ENCODE measurements at regions not wholly inside any gene's neighbourhood (a gene's known extent, or its start where the extent isn't known, plus 50 kb on each side); places are given as distances from the start of the nearest gene placed in this dataset.
"Not testable (repeated sequence)": the region's sequence is repeated elsewhere in the genome, so short reads cannot be mapped to it uniquely, and the experiment has no call there.

DNA sequence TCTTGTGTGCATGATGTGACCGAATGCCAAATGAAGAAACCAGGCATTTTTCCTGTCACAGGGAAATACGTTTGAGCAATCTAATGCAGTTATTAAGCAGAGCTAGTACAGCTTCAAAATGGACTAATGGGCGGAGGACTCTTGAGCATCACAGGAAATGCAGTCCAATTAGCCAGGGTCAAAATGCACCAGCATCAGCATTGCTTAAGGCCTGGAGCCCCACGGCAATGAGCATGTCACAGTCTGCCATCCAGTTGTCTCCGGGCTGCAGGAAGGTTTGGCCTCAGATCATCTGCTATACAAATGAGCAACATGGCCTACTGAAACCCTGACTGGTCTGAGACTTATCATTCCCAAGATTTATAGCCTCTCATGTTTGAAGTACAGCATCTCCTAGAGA is 652.1 kb upstream of the SLC35B3 start:
- no peak for ATAC-seq
- no peak for DNase-seq
- intact Hi-C loops (cut with DNase I) = no loop called here

DNA sequence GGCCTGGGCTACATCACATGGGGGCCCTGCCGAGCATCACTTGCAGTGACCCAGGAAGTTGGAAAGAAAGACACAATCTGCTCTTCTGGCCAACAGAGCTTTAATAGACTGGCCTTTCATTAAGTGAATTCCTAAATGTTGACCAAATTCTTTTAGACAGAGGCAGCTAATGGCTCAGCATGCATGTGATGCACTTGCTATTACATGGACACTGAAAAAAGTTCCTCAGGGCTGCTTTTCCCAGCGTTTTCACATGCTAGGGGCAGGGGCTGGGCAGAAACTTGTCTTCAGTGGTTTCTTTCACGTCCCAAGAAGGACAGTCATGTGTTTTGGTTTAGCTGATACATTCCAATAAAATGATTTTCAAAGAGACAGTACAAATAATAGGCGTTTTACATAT is 651.0 kb upstream of the SLC35B3 start:
- DNase-seq (no peak), ATAC-seq (no peak)
- intact Hi-C loops (cut with DNase I) = no loop called here

DNA sequence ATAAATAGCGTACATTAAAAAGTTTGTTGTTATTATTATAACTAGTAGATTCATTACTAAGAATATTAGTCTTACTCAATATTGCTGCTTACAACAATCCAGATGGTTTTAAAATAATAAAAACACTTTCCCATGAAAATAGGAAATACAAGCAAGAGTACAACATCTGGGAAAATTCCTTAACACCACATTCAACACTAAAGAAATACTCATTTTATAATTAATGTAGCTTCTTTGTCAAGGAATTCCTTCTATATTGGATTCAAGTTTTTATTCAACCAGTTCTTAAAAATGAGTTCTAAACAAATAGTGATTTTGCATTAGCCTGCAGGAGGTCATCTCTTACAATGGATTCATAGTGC is 650.3 kb upstream of the SLC35B3 start:
- intact Hi-C loops (cut with DNase I) = no loop called here
- ATAC-seq (no peak), DNase-seq (no peak)

DNA sequence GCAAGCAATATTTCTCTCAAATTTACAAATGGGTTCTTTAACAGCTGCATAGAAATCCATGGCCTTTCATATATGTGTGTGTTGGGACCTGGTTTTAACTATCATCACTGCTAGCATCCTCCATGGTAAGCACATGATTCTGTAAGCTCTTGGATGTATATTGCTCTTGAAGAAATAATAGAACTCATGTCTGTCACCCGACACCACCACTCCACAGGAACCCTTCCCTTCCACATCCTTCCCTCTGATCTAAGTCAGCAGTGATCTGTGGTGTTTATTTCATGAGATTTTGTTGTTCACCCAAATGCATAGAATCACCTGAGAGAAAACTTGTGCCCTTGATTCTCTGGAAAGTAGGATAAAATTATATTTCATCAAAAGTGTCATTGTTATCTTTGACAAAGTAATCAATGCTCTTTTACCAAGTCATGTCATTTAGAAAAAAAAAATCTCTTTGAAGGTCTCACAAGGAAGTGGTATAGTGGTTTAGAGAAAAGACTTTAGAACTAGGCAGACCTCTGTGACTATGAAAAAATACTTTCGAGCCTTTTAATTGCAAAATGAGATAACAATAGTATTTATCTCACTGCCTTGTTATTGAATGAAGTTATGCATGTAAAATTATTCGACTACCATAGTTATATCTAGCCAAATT is 649.8 kb upstream of the SLC35B3 start:
- DNase-seq (no peak), ATAC-seq (no peak)
- intact Hi-C loops (cut with DNase I) = no loop called here

DNA sequence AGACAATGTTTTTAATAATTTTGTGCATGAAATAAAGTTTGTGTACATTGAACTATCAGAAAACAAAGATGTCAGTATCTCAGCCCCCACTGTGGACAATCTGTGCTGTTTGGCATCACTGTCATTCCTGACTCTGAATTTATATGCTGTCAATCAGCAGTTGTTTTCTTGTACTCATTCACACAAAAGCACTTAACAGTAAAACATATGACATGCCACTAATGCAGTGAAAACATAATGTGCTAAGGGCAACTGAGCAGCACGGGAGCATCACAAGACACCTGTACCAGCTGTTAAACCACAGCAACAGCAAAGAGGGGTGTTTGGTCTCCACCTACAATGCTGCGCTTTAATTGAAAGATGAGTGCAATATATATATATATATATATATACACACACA is 647.8 kb upstream of the SLC35B3 start:
- ATAC-seq (no peak), DNase-seq (no peak)
- intact Hi-C loops (cut with DNase I) = no loop called here

DNA sequence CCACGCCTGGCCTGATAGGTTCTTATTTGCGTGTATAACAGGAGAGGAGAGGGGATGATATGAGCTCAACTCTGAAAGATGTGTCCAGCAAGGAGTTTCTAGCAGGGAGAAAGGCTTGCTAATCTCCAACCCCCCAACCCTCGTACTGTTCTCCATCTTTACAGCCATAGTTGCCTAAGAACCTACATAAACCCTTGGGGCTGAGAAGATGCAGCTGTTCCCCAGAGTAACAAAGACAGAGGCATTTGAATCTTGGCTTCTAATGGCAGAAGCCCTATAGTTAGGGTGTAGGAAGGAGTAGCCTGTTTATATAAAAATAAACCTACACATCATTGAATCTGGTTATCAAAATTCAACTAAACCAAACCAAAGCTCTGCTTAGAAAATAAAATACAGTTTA is 631.4 kb upstream of the SLC35B3 start:
- no peak for DNase-seq
- intact Hi-C loops (cut with DNase I) = no loop called here
- no peak for ATAC-seq

DNA sequence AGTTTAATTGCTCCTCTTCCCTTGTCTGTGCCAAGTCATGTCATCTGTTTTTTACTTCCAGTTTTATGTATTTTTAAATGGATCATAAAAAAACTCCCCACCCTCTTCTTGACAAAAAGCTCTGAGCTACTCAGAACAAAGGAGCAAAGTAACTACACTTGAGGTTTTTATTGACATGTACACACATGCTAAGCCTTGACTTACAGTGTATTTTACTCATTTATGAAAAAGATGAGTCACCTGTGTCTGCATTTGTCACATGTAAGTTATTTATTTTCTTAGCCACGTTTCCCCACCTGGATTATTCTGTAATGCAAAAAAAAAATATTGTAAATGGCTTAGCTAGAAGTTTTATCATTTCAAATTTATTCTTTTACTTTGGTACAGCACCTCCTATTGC is 628.8 kb upstream of the SLC35B3 start:
- DNase-seq = no peak
- intact Hi-C loops (cut with DNase I) = no loop called here
- ATAC-seq = no peak

DNA sequence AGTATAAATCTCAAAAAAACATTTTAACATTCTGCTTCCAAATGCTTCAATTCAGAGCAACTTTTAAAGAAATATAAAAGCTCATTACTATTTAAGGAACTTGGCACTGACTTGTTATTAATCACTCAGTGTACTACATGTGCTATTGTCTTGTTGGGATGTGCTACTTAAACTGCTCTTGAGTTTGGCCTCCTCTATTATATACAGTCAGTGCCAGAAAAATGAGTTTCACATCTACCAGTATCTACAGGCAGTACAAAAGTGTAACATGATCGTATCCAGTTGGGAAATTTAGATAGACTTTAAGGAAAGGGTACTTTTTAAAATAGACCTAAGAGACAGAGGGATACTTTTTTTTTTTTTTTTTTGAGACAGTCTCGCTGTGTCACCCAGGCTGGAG is 627.3 kb upstream of the SLC35B3 start:
- DNase-seq = no peak
- intact Hi-C loops (cut with DNase I) = no loop called here
- no peak for ATAC-seq

DNA sequence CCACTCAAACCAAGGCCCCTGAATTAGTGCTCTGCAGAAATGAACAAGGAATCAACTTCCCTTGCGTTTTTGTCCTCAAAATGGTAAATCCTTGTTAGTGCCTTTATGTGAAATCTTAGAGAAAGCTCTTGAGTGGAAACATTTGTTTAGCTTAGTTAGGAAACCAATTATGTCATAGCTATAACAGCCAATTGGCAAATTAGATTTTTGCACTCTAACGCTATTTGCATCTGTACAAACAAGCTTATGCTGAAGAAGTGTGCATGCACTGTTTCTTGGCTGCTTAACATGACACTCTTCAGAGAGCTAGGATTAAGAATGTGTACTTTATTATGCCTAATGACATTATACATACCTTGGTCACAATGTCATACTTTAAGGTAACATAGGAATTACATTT is 622.6 kb upstream of the SLC35B3 start:
- no peak for ATAC-seq
- intact Hi-C loops (cut with DNase I) = no loop called here
- DNase-seq = no peak

DNA sequence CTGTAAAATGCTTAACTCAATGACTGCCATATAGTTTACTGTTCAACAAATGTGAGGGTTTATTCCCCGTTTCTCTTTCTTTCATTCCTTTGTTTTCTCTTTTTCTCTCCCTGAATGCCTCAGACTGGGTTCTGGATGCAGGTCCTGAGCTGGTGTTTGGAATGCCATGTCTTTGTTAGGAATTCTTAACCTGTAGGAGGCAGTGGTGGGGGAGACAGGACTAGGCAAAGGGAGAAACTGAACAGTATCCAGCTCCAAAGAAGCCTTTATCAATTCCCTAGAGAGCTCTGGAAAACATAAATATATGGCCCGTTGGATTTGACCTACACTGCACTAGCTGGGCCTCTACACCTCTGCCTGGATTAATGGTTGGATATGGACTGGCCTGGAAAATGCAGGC is 621.2 kb upstream of the SLC35B3 start:
- intact Hi-C loops (cut with DNase I) = no loop called here
- no peak for ATAC-seq

DNA sequence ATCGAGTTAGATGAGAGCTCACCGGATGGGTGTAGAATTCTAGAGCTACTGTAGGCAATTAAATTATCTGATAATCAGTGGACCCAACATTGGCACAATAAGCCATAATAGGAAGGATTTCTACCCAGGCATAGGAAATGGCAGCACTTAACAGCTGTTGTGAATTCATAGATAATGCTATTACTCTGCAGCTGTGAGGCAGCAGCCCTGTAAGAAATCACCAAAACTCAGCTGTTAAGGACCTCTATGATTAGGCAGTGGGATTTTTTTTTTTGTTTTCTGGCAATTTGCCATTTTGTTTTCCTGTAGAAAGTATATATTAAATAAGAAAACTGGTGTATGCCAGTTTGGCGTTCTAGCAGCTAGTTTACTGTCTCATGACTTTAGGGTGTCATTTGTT is 609.1 kb upstream of the SLC35B3 start:
- ATAC-seq (no peak), DNase-seq (no peak)
- intact Hi-C loops (cut with DNase I) = no loop called here

More for the DNA sequence above, 621.2 kb upstream of the SLC35B3 start:
- DNase-seq = no peak

DNA sequence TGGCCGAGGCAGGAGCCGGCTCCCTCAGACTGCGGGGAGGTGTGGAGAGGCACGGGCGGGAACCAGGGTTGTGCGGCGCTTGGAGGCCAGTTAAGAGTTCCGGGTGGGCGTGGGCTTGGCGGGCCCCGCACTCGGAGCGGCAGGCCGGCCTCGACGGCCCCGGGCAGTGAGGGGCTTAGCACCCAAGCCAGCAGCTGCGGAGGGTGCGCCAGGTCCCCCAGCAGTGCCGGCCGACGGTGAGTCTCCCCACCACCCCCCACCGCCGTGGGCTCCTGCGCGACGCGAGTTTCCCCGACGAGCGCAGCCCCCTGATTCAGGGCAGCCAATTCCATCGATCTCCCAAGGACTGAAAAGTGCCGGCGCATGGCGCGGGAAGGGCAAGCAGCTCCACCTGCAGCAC is 605.4 kb upstream of the SLC35B3 start:
- no peak for ATAC-seq
- DNase-seq = no peak
- intact Hi-C loops (cut with DNase I) = no loop called here

DNA sequence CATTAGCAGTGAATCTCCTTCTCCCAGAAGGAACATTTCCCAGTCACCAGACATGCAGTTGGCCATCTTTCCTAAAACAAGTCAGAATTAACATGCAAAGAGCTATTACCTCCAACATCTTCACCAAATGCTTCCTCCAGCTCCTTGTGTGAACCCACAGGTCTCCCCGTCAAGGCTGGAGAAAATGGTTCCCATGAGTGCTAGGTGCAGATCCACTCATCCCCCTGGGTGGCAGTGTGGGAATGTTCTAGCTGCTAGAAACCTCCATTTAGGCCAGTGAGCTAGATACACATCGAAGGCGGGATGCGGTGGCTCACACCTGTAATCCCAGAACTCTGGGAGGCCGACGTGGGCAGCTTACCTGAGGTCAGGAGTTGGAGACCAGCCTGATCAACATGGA is 603.9 kb upstream of the SLC35B3 start:
- ATAC-seq (no peak), DNase-seq (no peak)
- intact Hi-C loops (cut with DNase I) = no loop called here

DNA sequence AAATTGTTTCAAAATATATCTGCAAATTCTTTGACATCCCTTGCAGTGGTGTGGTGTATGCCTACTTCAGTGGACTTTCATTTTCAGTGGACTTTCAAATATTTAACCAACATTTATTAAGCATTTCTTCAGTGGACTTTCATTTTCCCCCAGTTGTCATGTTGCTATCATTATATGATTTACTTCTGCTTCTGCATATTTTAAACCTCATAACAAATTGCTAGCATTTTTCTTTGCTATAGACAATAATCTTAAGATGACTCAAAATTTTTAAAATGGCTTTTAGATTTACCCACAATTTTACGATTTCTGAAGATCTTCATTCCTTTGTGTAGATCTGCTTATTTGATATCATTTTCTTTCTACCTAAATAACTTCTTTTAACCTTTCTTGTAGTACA is 592.7 kb upstream of the SLC35B3 start:
- intact Hi-C loops (cut with DNase I) = no loop called here
- DNase-seq (no peak), ATAC-seq (no peak)

DNA sequence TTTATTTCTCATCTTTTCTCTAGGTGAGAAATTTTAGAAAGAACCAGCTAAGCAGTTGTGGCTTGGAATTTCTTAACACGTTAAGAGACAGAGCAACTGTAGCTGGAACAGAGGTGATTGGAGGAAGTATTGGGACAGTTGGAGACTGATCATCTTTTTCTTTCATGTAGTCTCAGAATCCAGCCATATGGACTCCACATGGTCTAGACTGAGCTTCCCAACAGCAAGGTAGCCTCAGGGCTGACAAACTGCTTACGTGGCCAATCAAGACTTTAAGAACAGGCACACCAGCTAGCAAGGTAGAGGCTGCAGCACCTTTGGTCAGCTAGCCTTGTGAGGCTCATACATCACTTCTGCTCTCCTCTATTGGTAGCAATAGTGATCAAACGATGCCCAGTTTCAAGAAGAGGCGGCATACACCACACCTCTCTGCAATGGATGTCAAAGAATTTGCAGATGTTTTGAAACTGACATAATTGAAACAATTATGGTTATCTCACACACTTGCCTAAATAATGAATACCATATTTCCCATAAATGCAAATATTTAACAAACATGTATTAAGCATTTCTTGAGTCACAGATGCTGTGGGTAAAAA is 590.5 kb upstream of the SLC35B3 start:
- no peak for ATAC-seq
- intact Hi-C loops (cut with DNase I) = no loop called here
- no peak for DNase-seq

DNA sequence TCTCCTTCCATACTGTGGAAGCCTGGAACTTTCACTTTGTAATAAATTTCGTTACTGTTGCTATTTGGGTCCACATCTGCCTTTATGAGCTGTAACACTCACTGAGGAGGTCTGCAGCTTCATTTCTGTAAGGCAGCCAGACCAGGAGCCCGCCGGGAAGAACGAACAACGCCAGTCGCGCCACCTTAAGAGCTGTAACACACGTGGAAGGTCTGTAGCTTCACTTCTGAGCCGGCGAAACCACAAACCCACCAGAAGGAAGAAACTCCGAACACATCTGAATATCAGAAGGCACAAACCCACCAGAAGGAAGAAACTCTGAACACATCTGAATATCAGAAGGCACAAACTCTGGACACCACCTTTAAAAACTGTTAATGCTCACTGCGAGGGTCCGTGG is 589.9 kb upstream of the SLC35B3 start:
- DNase-seq (no peak), ATAC-seq (no peak)
- intact Hi-C loops (cut with DNase I) = no loop called here

DNA sequence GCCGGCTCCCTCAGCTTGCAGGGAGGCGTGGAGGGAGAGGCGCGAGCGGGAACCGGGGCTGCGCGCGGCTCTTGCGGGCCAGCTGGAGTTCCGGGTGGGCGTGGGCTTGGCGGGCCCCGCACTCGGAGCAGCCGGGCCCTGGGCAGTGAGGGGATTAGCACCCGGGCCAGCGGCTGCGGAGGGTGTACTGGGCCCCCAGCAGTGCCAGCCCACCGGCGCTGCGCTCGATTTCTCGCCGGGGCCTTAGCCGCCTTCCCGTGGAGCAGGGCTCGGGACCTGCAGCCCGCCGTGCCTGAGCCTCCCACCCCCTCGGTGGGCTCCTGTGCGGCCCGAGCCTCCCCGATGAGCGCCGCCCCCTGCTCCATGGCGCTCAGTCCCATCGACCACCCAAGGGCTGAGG is 588.9 kb upstream of the SLC35B3 start:
- ATAC-seq; DNase-seq; intact Hi-C loops (cut with DNase I): not testable (repeated sequence)

DNA sequence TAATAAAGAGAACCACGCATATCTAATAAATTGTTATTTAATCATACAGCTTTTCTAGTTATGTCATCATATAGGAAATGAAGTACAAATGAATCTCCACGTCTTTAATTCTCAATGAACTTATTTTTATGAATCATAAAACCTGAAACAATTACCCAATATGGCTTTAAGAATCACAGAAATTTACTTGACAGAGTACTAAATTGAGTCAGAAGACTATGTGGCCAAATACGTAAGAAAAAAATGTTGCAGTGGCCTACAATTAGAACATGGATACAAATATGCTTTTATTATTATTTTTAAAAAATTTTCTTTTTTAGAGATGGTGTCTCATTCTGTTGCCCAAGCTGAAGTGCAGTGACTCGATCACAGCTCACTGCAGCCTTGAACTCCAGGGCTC is 584.7 kb upstream of the SLC35B3 start:
- DNase-seq = no peak
- no peak for ATAC-seq
- intact Hi-C loops (cut with DNase I) = no loop called here

DNA sequence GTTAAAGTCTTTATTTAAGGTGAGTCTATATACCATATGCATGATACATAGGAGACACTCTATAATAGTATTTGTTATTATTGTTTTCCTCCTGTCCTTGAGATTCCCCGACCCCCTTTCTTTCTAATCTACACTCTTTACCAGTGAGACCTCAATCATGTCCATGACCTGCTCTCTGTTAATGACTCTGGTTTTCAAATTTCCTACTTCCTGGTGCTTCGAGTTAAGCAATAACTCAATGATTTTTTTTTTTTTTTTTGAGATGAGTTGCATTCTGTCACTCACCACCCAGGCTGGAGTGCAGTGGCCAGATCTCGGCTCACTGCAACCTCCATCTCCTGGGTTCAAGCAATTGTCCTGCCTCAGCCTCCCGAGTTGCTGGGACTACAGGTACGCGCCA is 574.6 kb upstream of the SLC35B3 start:
- no peak for ATAC-seq
- no peak for DNase-seq
- intact Hi-C loops (cut with DNase I) = no loop called here

DNA sequence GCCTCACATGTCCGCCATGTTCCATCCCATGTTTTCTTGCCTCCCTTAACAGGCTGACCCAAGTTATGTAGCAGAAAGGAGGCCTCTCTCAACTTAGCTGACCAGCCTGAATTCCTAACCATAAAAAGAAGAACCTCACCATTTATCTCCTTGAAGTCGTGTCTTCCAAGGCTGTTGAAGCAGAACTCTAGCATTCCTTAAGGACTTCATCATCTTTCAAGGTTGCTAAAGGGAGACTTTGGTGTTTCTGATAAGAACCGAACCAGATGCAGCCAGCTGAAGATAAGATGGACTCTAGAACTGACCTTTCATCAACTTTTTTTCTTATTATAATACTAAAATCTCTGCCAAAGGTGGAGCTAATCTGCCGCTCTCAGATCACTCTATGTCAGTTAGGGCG is 571.7 kb upstream of the SLC35B3 start:
- intact Hi-C loops (cut with DNase I) = no loop called here
- no peak for DNase-seq

DNA sequence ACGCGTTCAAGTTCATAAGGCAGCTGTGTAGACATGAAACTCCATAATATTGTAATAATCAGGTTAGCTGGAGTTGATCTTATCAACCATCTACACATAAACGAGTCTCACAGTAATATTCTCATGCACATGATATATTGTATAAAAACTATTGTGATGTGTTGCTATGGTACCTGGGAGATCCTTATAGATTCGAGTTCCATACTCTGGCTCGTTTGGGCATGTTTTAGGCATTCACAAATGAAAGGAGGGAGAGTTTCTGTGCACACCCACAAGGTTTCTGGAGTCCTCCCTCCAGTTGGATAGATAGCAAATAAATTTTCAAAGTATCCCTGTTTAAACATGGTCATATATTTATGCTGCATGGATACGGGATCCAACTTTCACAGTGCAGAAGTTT is 567.5 kb upstream of the SLC35B3 start:
- ATAC-seq (no peak), DNase-seq (no peak)
- intact Hi-C loops (cut with DNase I) = no loop called here

More for the DNA sequence above, 571.7 kb upstream of the SLC35B3 start:
- peak in 1 of 2 donors; percentile 71 for ATAC-seq

DNA sequence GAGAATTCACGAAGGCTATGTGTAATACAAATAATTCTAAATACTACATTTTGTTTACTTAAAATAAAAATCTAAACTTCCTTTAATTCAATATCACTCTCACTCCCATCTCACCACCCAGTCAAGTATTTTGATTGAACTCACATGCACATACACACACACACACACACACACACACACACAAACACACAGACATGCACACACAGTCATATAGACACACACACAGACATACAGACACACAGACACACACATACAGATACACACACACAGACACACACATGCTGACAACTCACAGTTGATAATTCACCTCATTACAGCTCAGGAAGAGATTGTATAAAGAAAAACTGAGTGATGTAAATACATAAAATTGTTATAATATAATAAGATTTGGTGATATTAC is 559.8 kb upstream of the SLC35B3 start:
- intact Hi-C loops (cut with DNase I) = no loop called here
- no peak for DNase-seq
- no peak for ATAC-seq

Data from left cardiac atrium (tissue), 4 donors.